Right lobe of liver (tissue), 6 donors: ENCODE measurements at regions not wholly inside any gene's neighbourhood (a gene's known extent, or its start where the extent isn't known, plus 50 kb on each side); places are given as distances from the start of the nearest gene placed in this dataset.

ENCODE experiments used
- ATAC-seq, 4 donors: fragments of 200-7000 bp; cut with Tn5 transposase; one replicate each; pipeline ENCODE4 v1.9.1; 2020; ENCODE audit warnings: mild to moderate bottlenecking in 4 of 4, moderate library complexity in 4 of 4
- DNase-seq, 3 donors: peaks; one replicate each; pipeline ENCODE4 v3.0.0-alpha.2; 2020
- H3K27ac ChIP-seq, 3 donors: fragments of 200-600 bp; one replicate each; pipeline ENCODE4 v1.8.0; 2022
- H3K27me3 ChIP-seq, 2 donors: fragments of 200-600 bp; one replicate each; pipeline ENCODE4 v1.8.0; 2022
- H3K36me3 ChIP-seq, 4 donors: fragments of 200-600 bp; sonication (generic) in 1 of 4; one replicate each; pipeline versions ENCODE4 v1.5.1 to v1.8.0; 2017 to 2022; ENCODE audit warnings: control low read depth in 1 of 4
- H3K4me1 ChIP-seq, 4 donors: fragments of 200-600 bp; sonication (generic) in 1 of 4; one replicate each; pipeline versions ENCODE4 v1.5.1 to v1.8.0; 2017 to 2022; ENCODE audit warnings: control low read depth in 1 of 4
- H3K4me3 ChIP-seq, 3 donors: fragments of 200-600 bp; one replicate each; pipeline ENCODE4 v1.8.0; 2022
- H3K9me3 ChIP-seq, 4 donors: fragments of 200-600 bp; sonication (generic) in 1 of 4; one replicate each; pipeline versions ENCODE4 v1.5.1 to v1.8.0; 2017 to 2022; ENCODE audit warnings: control low read depth in 1 of 4
- CTCF ChIP-seq, 4 donors: fragments of 200-600 bp in 3 of 4; fragments of 450-650 bp in 1 of 4; IDR thresholded peaks; one replicate each; pipeline versions ENCODE4 v1.5.1 to v1.8.0; 2016 to 2022; ENCODE audit warnings: antibody characterized with exemption in 4 of 4, mild to moderate bottlenecking in 2 of 4
- POLR2A ChIP-seq: fragments of 450-650 bp; IDR thresholded peaks from one replicate; pipeline ENCODE4 v1.6.1; 2017; ENCODE audit warnings: antibody characterized with exemption, mild to moderate bottlenecking
- WGBS: methylation state at CpG from one replicate; pipeline ENCODE4 v1.1.6; 2018; ENCODE audit warnings: low coverage, low lambda C conversion rate; ENCODE audit not compliant: insufficient coverage; ENCODE audit errors: missing lambda C conversion rate; 5-methylcytosine and 5-hydroxymethylcytosine counted together
- intact Hi-C, 2 donors: fragments of 100-400 bp; cut with DNase I; formaldehyde crosslinking; loops; one replicate each; pipeline versions ENCODE4 v1.11.2 to v1.14.1; 2022
- donor health status: DM: no; HTN: yes; CAD: no.
- donor health status: DM: no; HTN: no; CAD: no.
- donor health status: DM: no; HTN: no; CAD: no.
- donor health status: DM: no; HTN: yes; CAD: no.
- donor health status: DM: no; HTN: yes; CAD: no.

- Histone ChIP-seq H3K4me3 (no peak overlapping the region), H3K27ac (no peak overlapping the region), H3K36me3 (no peaks in the 10 kb centered on the region), H3K9me3 (no peaks in the 10 kb centered on the region), H3K27me3 (no peaks in the 10 kb centered on the region), H3K4me1 (no peaks in the 10 kb centered on the region)
- WGBS = 57% methylated on average over 6 of the region's 6 CpGs
- no peak for DNase-seq
- intact Hi-C loops = no loop called here
- TF ChIP-seq POLR2A (no peak), CTCF (IDR thresholded peaks at IDR 0.05) (no peak)
- ATAC-seq = no peak
These were observed 115.3 kb downstream of the HS3ST1 start for GRCh38 chr4:11313157-11313943.

- H3K36me3 ChIP-seq = no peaks in the 10 kb centered on the region
- no peak for ATAC-seq
- no peak overlapping the region for H3K27ac ChIP-seq
- no peaks in the 10 kb centered on the region for H3K27me3 ChIP-seq
- intact Hi-C loops = no loop called here
- no peak overlapping the region for H3K4me3 ChIP-seq
- H3K4me1 ChIP-seq = no peaks in the 10 kb centered on the region
- no peak for DNase-seq
- no peaks in the 10 kb centered on the region for H3K9me3 ChIP-seq
- TF ChIP-seq CTCF (IDR thresholded peaks at IDR 0.05) = no peak
These were observed 116.3 kb downstream of the HS3ST1 start for GRCh38 chr4:11312389-11312788.

GRCh38 chr4:11301075-11301660 lies 127.5 kb downstream of the HS3ST1 start:
- H3K4me3 ChIP-seq = no peak overlapping the region
- WGBS = 34% methylated on average over 4 of the region's 4 CpGs
- no peak for ATAC-seq
- no peaks in the 10 kb centered on the region for H3K36me3 ChIP-seq
- no peaks in the 10 kb centered on the region for H3K4me1 ChIP-seq
- H3K9me3 ChIP-seq = no peaks in the 10 kb centered on the region
- intact Hi-C loops = no loop called here
- DNase-seq = no peak
- TF ChIP-seq CTCF (IDR thresholded peaks at IDR 0.05) (no peak), POLR2A (no peak)
- no peaks in the 10 kb centered on the region for H3K27me3 ChIP-seq
- no peak overlapping the region for H3K27ac ChIP-seq

DNA sequence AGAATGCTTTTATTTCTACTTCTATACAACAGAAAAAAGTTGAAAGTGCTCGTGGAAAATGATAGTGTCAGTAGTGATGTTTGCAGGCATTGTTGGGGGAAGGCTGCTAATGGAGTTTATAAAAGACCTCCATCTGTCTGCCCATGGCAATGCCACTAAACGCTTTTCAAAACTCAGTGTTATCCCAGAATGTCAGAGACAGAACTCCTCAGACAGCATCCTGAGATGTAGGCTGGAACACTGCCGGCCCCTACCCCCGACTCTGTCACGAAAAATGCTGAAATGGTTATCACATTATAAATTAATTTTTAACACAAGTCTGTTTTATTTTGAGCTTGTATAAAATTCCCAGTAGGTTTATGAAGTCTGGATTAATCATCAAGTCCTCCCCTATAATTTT lies 128.9 kb downstream of the HS3ST1 start:
- H3K4me1 ChIP-seq = no peaks in the 10 kb centered on the region
- H3K9me3 ChIP-seq = no peaks in the 10 kb centered on the region
- 52% methylated on average over 5 of the region's 5 CpGs for WGBS
- H3K27ac ChIP-seq = no peak overlapping the region
- intact Hi-C loops = no loop called here
- ATAC-seq (no peak), DNase-seq (no peak)
- no peaks in the 10 kb centered on the region for H3K27me3 ChIP-seq
- no peaks in the 10 kb centered on the region for H3K36me3 ChIP-seq
- no peak overlapping the region for H3K4me3 ChIP-seq
- TF ChIP-seq POLR2A = no peak
- TF ChIP-seq CTCF (IDR thresholded peaks at IDR 0.05) = no peak
